H1 (cell line): ENCODE measurements at regions not wholly inside any gene's neighbourhood (a gene's known extent, or its start where the extent isn't known, plus 50 kb on each side); places are given as distances from the start of the nearest gene placed in this dataset.

Source experiments
- EGR1 ChIP-seq: IDR thresholded peaks from 2 replicates; pipeline ENCODE4 v1.6.1; 2011; ENCODE audit warnings: low read depth, low read length, borderline replicate concordance
- GABPA ChIP-seq: IDR thresholded peaks from 2 replicates; pipeline ENCODE4 v1.6.1; 2011; ENCODE audit warnings: mild to moderate bottlenecking, low read length, moderate library complexity, borderline replicate concordance; ENCODE audit not compliant: insufficient read depth
- MAFK ChIP-seq: IDR thresholded peaks from 2 replicates; pipeline ENCODE4 v1.6.1; 2012; ENCODE audit warnings: low read depth, mild to moderate bottlenecking, improper control_type of control experiment, low read length
- NRF1 ChIP-seq: IDR thresholded peaks from 2 replicates; pipeline ENCODE4 v1.6.1; 2011; ENCODE audit warnings: mild to moderate bottlenecking, low read depth, low read length, improper control_type of control experiment
- POLR2A ChIP-seq, 2 experiments: IDR thresholded peaks; 1 replicate in 1 of 2; 2 replicates in 1 of 2; pipeline ENCODE4 v1.6.1; 2011; ENCODE audit warnings: low read depth in 2 of 2, low read length in 2 of 2, mild to moderate bottlenecking in 2 of 2; ENCODE audit errors: control extremely low read depth in 1 of 2
- POU5F1 ChIP-seq: IDR thresholded peaks from 2 replicates; pipeline ENCODE4 v1.6.1; 2011; ENCODE audit warnings: low read depth, mild to moderate bottlenecking, low read length, moderate library complexity
- SP2 ChIP-seq: IDR thresholded peaks from 2 replicates; pipeline ENCODE4 v1.6.1; 2012; ENCODE audit warnings: mild to moderate bottlenecking, low read length, inconsistent platforms
- TAF1 ChIP-seq: IDR thresholded peaks from 2 replicates; pipeline ENCODE4 v1.6.1; 2011; ENCODE audit warnings: mild to moderate bottlenecking, low read depth, low read length
- TBP ChIP-seq: IDR thresholded peaks from 2 replicates; pipeline ENCODE4 v1.6.1; 2011; ENCODE audit warnings: low read depth, low read length, improper control_type of control experiment
- YY1 ChIP-seq: IDR thresholded peaks from 2 replicates; pipeline ENCODE4 v1.6.1; 2011; ENCODE audit warnings: low read depth, mild to moderate bottlenecking, low read length
- TF ChIP-seq, protein P1 (sequence below): IDR thresholded peaks from 2 replicates; pipeline ENCODE4 v1.6.1; 2011; ENCODE audit warnings: low read depth, mild to moderate bottlenecking, low read length; ENCODE audit not compliant: insufficient read depth
- TF ChIP-seq, protein P2 (sequence below), 3 experiments: IDR thresholded peaks; 1 replicate in 2 of 3; 2 replicates in 1 of 3; pipeline versions ENCODE4 v1.5.1 to v1.6.1; 2011; ENCODE audit warnings: low read length in 3 of 3, mild to moderate bottlenecking in 3 of 3, inconsistent platforms in 2 of 3, low read depth in 1 of 3, moderate library complexity in 1 of 3; ENCODE audit not compliant: insufficient read depth in 1 of 3; ENCODE audit errors: control extremely low read depth in 1 of 3
- TF ChIP-seq, protein P3 (sequence below): IDR thresholded peaks from 2 replicates; pipeline ENCODE4 v1.6.1; 2012; ENCODE audit warnings: low read length, inconsistent platforms
- TF ChIP-seq, protein P4 (sequence below): IDR thresholded peaks from 2 replicates; pipeline ENCODE4 v1.6.1; 2012; ENCODE audit warnings: inconsistent platforms

DNA sequence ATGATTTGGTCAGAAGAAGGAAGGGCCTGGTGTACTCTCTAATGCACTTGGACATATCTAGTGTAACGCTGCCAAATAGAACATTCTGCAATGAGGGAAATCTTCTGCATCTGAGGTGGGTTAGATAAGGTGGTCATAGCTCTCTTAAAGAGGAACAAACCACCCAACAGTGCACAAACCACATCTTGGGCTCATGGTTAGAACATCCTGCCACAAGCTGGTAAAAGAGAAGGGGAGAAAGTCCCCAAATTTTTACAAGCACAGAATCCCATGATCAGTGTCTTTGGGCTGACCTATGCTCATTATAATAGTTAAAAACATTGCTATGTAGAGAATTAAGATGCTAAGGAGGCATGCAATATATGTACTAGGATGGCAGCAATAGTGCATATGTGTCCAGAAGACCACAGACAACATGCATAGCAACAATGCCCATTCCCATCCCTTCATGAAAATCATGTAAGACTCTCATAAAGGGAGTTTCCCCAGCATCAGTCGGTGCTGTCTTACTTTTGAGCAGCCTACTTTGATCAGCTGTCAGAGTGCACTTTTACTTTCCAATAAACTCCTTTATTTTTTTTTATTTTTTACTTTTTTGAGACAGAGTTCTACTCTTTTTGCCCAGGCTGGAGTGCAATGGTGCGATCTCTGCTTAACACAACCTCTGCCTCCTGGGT lies 99.7 kb upstream of the SLC7A11 start:
- TF ChIP-seq, protein P1, sequence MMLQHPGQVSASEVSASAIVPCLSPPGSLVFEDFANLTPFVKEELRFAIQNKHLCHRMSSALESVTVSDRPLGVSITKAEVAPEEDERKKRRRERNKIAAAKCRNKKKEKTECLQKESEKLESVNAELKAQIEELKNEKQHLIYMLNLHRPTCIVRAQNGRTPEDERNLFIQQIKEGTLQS: no peak
- TF ChIP-seq SP2 (no peak), TBP (no peak), POLR2A (IDR thresholded peaks at IDR 0.05; ENCODE audit: control extremely low read depth in 1 of 2, low read depth in 2 of 2, low read length in 2 of 2) (no peak), POU5F1 (no peak), GABPA (no peak), EGR1 (no peak), NRF1 (no peak), YY1 (no peak), MAFK (no peak), TAF1 (no peak)
- TF ChIP-seq, protein P2, sequence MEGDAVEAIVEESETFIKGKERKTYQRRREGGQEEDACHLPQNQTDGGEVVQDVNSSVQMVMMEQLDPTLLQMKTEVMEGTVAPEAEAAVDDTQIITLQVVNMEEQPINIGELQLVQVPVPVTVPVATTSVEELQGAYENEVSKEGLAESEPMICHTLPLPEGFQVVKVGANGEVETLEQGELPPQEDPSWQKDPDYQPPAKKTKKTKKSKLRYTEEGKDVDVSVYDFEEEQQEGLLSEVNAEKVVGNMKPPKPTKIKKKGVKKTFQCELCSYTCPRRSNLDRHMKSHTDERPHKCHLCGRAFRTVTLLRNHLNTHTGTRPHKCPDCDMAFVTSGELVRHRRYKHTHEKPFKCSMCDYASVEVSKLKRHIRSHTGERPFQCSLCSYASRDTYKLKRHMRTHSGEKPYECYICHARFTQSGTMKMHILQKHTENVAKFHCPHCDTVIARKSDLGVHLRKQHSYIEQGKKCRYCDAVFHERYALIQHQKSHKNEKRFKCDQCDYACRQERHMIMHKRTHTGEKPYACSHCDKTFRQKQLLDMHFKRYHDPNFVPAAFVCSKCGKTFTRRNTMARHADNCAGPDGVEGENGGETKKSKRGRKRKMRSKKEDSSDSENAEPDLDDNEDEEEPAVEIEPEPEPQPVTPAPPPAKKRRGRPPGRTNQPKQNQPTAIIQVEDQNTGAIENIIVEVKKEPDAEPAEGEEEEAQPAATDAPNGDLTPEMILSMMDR (IDR thresholded peaks at IDR 0.05; ENCODE audit: control extremely low read depth in 1 of 3, insufficient read depth in 1 of 3, low read depth in 1 of 3, low read length in 3 of 3): no peak
- TF ChIP-seq, protein P3, sequence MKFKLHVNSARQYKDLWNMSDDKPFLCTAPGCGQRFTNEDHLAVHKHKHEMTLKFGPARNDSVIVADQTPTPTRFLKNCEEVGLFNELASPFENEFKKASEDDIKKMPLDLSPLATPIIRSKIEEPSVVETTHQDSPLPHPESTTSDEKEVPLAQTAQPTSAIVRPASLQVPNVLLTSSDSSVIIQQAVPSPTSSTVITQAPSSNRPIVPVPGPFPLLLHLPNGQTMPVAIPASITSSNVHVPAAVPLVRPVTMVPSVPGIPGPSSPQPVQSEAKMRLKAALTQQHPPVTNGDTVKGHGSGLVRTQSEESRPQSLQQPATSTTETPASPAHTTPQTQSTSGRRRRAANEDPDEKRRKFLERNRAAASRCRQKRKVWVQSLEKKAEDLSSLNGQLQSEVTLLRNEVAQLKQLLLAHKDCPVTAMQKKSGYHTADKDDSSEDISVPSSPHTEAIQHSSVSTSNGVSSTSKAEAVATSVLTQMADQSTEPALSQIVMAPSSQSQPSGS: no peak
- TF ChIP-seq, protein P4, sequence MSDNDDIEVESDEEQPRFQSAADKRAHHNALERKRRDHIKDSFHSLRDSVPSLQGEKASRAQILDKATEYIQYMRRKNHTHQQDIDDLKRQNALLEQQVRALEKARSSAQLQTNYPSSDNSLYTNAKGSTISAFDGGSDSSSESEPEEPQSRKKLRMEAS: no peak
